HG03280 (cell line): ENCODE measurements at regions not wholly inside any gene's neighbourhood (a gene's known extent, or its start where the extent isn't known, plus 50 kb on each side); places are given as distances from the start of the nearest gene placed in this dataset.

Experiments
- ATAC-seq: cut with Tn5 transposase; IDR thresholded peaks from one replicate; pipeline ENCODE4 v1.9.1; 2021; ENCODE audit warnings: mild to moderate bottlenecking, moderate library complexity; ENCODE audit not compliant: unreplicated experiment

DNA sequence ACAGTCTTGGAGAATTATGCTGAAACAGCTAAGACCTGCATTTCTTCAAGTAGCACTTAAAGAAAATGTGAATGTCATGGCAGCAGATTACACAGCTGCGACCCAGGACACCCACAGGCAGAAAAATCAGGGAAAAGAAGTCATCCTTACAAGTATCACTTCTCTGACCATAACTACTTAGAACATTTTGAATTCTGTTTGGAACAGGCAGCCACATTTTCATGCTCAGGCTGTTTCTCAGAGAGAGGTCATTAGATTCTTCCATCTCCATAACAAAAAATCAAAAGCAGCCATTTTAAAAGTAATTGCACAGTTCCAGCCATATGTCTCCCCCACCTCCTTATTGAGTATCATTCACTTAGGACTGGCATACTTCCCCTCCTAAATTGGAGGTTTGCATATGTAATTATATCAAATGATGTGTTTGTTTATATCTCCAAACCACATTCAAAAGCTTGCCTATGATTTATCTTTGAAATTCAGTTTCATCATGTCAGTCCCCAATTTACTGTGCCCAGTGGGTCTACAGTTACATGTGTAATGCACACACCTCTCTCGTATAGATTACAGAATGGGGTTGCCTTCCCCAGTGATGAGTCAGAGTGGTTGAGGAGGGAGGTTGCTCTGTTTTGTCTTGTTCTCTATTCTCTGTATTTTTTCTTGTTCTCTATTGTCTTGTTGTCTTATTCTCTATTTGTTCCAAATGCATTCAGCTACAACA lies 276.5 kb upstream of the MTNR1B start:
- ATAC-seq: no peak

DNA sequence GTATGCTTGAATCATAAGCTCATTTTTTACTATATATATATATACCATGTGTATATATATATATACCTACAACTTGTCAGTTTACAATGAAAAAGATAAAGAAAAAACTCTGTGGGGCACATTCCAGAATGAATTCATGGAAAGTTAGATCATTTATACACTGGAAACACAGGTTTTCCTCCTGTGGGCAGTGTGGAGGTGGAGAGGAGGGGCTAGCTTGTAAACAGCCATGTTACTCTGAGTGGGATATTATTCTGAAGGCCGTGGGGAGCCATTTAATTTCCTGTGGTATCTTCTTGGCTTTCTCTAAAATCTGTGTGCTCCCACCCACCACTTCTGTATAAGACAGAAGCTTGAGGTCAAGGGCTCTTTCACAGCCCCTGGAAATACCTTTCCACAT lies 273.4 kb upstream of the MTNR1B start:
- ATAC-seq: no peak

DNA sequence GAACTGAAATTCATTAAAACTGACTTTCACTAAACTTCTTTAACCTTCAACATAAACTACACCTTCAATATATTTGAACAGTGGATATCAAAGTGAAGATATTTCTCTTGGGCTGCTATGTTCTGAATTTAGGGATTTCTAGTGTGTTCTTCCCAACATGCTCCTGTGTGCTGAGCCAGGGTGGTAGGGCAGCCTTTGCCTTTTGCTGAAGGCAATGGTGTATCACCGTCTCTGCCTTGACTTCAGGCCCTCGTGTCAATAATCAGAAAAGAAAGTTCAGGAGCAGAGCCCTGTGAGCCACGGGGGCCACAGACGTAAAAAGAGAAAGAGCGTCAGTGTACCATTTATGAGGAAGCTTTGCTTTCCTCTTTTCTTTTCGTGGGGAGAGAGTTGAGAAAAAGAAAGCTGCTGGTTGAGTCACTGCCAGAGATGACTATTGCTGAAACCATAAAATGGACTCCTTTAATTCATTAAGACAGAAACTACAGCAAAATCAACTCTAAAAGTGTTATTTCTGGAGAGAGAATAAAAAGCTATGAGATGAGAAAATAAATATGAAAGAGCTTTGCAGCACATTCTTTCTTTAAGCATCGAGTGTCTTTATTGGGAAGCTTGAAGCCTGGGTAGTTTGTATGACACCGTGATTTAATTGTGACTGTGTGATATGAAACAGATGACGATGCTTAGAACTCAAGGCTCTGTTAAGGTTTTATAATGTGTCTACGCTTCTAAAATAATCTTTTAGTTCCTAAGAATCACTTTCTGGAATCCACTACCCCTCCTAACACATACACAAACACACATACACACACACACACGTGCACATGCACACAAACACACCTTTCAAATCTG lies 271.8 kb upstream of the MTNR1B start:
- ATAC-seq: no peak

DNA sequence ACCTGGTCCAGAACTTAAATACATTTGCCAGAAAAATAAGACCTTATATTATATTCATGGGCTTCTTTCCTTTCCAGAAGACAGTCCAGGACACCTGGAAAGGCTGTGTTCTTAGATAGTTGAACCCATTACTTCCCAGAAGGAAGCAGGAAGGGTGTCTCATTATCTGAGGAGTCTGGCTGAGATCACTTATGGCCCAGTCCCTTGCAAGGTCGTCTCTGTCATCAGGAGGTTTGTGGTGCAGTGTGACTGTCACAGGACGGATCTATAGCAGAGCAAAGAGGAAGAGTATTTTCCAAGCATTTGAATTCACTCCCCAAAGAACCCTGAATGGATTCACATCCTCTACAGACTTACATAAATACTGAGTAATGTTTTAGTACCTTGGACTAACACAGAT lies 270.7 kb upstream of the MTNR1B start:
- no peak for ATAC-seq

GRCh38 chr11:92702037-92702804 lies 267.2 kb upstream of the MTNR1B start:
- ATAC-seq: no peak

- ATAC-seq: no peak
Measured at GRCh38 chr11:92702805-92703448, 266.5 kb upstream of the MTNR1B start.

GRCh38 chr11:92703449-92703830 lies 266.0 kb upstream of the MTNR1B start:
- ATAC-seq: no peak

DNA sequence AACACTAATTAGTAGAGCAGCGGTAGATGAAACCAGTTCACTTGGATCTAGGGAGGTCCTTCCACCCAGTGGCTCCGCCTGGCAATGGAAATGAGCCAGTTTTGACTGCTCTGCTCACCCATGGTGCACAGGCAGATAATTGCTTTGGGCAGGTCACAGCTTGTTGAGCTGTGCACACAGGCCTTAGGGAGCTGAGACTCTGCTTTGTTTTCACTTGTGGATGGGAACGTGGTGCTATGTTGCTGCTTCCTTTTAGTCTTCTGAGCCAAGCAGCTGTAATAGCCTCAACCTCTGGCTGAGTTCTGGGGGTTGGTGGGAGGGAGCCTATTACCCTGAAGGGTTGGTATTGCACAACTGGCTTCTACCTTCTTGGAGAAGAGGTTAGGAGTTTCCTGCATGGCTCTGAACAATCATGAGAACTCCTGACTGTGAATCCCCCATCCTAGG lies 262.3 kb upstream of the MTNR1B start:
- no peak for ATAC-seq

DNA sequence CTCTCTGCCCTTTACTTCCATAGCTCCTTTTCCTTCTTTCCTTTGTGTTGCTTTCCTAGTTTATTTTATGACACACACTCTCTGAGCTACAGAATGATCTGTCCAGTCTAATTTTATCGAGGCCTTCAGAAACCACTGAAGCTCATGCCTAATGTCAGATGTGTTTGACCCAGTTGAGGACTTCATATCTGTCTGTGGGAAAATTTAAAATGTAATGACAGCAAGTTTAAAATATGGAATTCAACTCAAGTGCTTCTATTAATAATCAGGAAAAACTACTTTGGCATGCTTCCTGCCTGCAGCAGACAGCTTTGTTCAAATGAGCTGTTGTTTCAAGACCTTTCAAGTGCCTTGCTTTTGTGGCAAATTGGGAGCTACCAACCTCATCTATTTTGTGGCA lies 261.8 kb upstream of the MTNR1B start:
- no peak for ATAC-seq

DNA sequence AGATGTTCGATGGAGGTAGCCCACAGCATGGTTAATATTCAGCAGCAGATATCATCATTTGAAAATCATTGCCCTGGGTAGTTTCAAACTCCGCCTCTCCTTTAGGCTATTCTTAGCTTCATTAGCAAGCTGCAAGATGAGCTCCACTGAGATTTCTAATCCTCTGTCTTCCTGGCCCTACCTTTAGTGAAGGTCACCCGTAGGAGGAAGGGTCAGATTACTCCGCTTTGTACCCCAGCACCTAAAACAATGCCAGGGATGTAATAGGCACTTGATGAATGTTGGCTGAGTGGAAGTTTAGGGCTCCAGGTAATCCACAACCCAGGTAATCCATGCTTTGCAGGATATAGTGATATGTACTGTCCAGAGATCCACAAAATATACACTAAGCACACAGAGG lies 260.1 kb upstream of the MTNR1B start:
- ATAC-seq: no peak

DNA sequence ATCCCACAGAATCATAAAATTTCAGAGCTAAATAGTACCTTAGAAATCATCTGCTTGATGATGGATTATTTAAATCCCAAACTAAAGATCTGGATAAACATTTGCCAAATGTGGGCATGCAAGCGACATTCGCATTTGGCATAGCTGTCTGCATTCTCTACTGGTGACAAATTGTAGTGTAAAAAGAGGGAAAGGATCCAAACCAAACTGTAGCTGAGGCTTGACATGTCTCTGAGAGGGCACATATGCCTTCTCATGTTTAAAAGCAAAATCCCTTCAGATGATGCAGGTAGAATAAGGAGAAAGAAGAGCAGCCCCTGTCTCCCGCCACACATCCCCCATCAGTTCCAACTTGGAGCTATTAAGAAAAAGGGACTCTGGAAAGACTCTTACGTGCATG lies 257.5 kb upstream of the MTNR1B start:
- ATAC-seq: no peak

DNA sequence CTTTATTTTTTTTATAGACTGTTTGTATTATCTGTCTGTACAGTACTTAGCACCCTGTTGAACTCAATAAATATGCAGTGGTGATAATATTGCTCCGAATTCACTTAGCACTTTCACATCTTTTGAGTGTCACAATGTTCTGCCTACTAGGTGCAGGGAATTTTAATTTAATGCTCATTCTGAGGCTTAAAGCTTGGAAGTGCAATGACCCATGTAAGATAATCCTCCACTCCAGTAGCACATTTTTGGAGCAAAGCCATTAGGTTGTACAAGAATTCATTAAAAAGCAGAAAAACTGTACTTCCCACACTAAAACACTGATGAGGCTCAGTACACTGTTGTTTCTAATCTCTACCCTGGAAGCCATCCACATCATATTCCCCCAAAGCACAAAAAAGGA lies 255.3 kb upstream of the MTNR1B start:
- no peak for ATAC-seq

DNA sequence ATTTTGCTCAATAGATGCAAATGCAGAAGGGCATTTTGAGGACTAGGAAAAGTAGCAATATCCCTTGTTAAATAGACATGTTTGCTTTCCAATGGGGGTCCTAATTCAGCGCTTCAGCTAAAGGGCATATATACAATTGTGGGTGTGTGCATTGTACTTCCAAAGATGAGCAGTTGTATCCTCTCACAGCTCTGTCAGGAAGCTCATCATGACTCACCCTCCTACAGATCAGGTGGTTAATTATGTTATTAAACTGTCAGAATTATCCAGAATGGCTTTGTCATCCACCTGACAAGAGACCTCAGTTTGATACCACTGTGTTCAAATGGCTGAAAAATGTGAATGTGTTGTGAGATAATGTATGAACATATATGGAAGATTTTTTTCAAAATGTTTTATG lies 252.2 kb upstream of the MTNR1B start:
- ATAC-seq: no peak

DNA sequence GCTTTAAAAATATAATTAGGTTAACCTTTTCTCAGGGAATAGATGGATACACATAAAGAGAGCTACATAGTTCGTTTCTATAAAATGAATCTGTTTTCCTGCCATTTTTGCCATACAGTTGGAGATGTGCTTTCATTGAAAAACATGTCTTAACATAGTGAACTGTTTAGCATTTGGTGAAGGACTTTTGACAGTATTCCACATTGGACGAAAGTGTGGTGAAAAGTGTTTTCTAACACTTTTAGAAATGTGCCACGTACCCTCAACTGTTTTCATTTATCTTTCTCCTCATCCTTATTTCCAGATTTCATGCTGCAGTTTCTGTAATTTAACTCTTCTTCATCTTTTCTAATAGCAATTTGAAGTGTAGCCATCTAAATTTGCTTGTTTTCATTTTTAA lies 249.1 kb upstream of the MTNR1B start:
- ATAC-seq: no peak

DNA sequence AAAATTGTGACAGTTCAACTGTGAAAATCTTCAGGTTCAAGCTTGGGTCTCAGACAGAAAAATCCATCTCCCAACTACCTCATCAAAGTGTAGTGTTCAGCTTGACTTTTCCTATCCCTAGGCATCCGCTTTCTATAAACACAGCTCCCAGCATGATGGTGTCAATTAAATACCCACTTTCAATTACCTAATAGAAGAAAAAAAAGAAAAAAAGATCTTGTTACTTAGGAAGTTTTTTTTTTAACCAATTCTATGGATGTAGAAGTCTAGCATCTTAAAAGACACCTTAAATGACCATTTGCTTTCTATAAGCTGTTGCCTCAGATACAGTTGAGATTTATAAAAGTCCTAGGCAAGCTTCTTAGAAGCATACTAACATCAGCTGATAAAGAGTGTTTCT lies 244.1 kb upstream of the MTNR1B start:
- ATAC-seq: no peak

DNA sequence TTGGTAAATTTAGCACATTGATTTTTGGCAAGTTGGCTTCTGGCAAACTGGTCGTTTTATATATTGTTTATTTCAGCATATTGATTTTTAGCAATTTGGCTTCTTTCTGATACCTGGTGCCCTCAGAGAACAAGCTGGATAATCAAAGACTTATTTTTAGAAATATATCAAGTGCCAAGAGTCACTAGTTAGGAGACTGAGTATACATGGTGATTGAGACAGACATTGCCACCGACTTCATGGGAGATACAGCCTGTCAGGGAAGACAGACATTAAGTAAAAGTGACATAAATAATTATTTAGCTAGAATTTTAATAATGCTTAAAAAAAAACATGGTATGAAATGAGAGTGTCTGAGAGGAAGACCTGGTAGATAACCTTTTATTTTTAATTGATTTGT lies 242.3 kb upstream of the MTNR1B start:
- no peak for ATAC-seq

DNA sequence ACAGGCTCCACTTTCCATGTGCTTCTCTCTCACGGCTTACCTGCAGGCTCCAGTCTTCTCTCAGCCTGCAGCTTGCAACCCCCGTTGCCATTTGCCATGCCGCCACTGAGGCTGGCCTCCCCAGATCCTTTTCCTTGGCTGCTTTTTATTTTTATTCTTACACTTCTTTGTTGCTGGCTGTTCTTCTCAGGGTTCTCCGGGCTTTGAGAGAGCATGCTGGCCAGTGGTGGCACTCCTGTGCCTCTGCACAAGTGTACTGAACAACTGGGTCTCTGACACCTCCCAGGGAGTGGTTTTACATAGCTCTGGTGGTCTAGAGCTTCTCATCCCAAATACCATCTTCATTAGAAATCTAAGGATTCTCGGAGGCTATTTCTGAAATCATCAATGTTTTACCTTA lies 241.7 kb upstream of the MTNR1B start:
- no peak for ATAC-seq

- ATAC-seq: no peak
Measured at GRCh38 chr11:92728628-92729027, 240.8 kb upstream of the MTNR1B start.

DNA sequence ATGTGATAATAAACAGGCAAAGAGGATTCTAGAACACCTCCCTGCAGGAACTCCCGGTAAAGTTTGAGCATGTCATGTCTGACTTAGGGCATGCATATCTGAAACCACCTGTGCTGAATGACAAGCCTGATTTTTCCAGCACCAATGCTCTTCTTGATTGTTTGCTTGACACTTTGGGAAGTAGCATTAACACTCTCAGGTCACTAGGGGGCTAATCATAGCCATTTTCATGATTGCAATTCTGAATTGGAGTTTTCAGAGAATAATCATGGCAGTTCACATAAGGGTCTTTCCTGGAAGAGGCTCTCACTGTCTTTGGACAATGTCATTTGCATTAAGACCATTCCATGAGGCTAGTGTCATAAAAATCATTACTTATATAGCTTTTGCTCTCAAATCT lies 234.4 kb upstream of the MTNR1B start:
- ATAC-seq: no peak

GRCh38 chr11:92738276-92738675 lies 231.2 kb upstream of the MTNR1B start:
- no peak for ATAC-seq

GRCh38 chr11:92739041-92739440 lies 230.4 kb upstream of the MTNR1B start:
- no peak for ATAC-seq
